ENCODE measurements at regions not wholly inside any gene's neighbourhood (a gene's known extent, or its start where the extent isn't known, plus 50 kb on each side); places are given as distances from the start of the nearest gene placed in this dataset.
"Not testable (repeated sequence)": the region's sequence is repeated elsewhere in the genome, so short reads cannot be mapped to it uniquely, and the experiment has no call there.

- DNase-seq (ENCODE audit: low read depth), result no peak
Observed at GRCh38 chr7:13078105-13078504, 390.7 kb downstream of the ARL4A start.

GRCh38 chr7:13090959-13091358, 403.5 kb downstream of the ARL4A start:
- DNase-seq (ENCODE audit: low read depth), result no peak

GRCh38 chr7:13091974-13092707, 404.7 kb downstream of the ARL4A start:
- no peak for DNase-seq (ENCODE audit: low read depth)

GRCh38 chr7:13092708-13093005, 405.2 kb downstream of the ARL4A start:
- no peak for DNase-seq (ENCODE audit: low read depth)

GRCh38 chr7:13093160-13093559, 405.7 kb downstream of the ARL4A start:
- DNase-seq (ENCODE audit: low read depth), result no peak

- no peak for DNase-seq (ENCODE audit: low read depth)
Observed at GRCh38 chr7:13097499-13097898, 410.1 kb downstream of the ARL4A start.

DNA sequence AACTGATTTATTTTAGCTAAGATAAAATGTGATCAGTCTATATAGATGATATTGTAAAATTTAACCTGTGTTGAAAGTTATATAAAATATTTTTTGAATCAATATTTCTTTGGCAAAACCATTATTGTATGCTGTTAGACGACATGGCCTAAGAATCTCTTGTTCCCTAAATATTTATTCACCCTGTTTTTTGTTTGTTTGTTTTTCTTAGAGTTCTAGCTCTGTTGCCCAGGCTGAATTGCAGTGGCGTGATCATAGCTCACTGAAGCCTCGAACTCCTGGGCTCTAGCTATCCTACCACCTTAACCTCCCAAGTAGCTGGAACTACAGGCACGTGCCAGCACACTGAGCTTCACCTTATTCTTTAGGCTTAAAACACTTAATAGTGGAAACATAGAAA, 410.7 kb downstream of the ARL4A start:
- DNase-seq (ENCODE audit: low read depth), result no peak

DNA sequence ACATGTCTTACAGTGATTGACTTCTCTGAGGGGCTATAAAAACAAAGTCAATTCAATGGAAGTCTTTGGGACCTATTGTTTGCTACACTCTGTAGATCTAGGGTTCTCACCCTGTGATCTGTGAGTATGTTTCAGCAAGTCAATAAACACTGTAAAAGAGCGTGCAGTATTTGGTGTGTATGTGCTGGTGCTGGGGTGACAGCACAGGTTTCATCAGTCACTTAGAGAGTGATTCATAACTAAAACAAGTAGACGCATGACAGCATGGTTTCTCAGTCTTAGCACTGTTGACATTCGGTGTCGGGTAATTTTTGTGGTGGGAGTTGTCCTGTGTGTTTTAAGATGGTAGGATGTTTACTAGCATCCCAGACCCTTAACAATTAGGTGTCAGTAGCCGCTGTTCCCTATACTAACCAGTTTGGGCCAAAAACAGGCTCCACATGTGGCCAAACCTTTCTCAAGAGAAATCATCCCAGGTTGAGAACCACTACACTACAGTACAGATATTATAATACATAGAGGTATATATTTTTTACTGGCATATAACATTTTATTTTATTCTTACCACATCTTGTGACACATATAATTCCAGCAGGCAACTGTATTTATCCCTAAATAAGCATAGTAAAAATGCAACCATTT, 411.8 kb downstream of the ARL4A start:
- peak; percentile 59 for DNase-seq (ENCODE audit: low read depth)

DNA sequence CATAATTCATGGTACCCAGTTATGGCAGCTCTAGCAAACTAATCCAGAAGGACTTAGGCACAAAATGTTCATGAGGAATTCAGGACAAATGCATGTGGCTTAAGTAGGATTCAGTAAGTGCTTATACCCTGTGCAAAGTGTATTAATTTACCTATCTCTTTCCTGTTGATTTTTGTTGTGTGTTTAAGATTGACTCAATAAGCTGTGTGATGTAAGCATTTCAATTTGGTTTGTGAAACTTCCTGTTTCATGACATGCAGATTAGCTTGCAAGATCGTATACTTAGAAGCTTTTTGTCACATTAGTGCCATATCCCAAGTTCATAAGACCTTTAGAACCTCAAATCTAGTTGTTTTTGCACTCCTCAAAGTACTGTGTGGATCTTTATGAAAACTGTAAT, 416.7 kb downstream of the ARL4A start:
- no peak for DNase-seq (ENCODE audit: low read depth)

- no peak for DNase-seq (ENCODE audit: low read depth)
Observed at GRCh38 chr7:13105209-13105608, 417.8 kb downstream of the ARL4A start.

GRCh38 chr7:13106513-13106912, 419.1 kb downstream of the ARL4A start:
- no peak for DNase-seq (ENCODE audit: low read depth)

- DNase-seq (ENCODE audit: low read depth), result no peak
Observed at GRCh38 chr7:13107291-13107690, 419.9 kb downstream of the ARL4A start.

DNA sequence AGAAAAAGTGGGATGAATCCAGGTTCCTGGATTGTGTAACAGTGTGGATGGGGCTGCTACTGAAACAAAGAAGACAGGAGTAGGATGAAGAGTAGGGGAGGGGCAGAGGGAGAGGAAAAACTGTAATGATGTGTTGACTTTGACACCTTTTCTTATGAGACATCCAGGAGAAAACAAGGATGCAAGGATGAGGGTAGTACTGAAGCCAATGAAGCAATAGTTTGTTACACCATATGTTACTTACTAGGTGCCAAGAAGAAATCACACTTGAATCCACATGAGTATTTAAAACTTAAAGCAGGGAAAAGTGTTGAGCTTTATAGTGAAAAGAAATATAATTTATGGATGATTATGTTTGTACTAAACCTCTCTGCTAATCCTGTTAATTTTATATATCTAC, 420.6 kb downstream of the ARL4A start:
- DNase-seq (ENCODE audit: low read depth), result no peak

DNA sequence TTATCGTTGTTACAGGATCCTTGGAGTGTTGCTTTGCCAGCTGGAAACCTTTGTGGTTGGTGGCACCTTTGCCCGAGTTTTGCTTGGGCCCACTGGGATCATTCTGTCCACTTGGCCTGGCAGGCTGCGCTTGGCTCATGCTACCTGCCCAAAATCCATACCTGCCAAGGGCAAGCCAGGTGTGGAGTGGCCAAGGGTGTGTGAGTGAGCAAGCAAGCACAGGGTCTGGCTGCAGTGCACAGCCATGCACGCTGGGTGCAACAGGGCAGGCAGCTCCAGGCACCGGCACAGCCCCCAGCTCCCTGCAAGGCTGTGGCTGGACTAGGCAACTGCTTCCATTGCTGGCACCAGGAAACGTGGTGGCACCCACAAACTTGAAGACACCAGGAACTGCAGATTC, 421.8 kb downstream of the ARL4A start:
- no peak for DNase-seq (ENCODE audit: low read depth)

GRCh38 chr7:13110107-13110506, 422.7 kb downstream of the ARL4A start:
- no peak for DNase-seq (ENCODE audit: low read depth)

- peak; percentile 66 for DNase-seq (ENCODE audit: low read depth)
Observed at GRCh38 chr7:13111230-13111629, 423.8 kb downstream of the ARL4A start.

GRCh38 chr7:13114240-13114639, 426.8 kb downstream of the ARL4A start:
- not testable (repeated sequence) for DNase-seq (ENCODE audit: low read depth)

- no peak for DNase-seq (ENCODE audit: low read depth)
Observed at GRCh38 chr7:13115157-13115772, 427.8 kb downstream of the ARL4A start.

- no peak for DNase-seq (ENCODE audit: low read depth)
Observed at GRCh38 chr7:13115855-13116254, 428.4 kb downstream of the ARL4A start.

GRCh38 chr7:13117103-13117502, 429.7 kb downstream of the ARL4A start:
- DNase-seq (ENCODE audit: low read depth), result no peak

DNA sequence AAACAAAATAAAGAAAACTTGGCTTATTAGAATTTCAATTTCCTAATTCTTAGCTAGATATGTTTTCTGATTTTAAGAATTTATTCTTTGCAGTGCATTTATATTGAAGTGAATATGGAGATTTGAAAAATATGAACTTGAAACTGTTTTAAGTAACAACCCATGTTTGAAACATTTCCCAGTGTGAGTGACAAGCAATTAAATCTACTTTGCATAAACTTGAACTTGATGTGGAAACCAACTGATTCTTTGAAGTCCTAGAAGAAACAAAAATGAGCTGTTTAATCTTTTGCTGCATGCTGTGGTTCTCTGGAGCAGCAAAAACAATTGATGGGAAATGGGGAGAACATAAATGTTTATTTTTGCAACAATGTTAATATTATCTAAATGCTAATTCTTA, 430.2 kb downstream of the ARL4A start:
- DNase-seq (ENCODE audit: low read depth), result no peak

DNA sequence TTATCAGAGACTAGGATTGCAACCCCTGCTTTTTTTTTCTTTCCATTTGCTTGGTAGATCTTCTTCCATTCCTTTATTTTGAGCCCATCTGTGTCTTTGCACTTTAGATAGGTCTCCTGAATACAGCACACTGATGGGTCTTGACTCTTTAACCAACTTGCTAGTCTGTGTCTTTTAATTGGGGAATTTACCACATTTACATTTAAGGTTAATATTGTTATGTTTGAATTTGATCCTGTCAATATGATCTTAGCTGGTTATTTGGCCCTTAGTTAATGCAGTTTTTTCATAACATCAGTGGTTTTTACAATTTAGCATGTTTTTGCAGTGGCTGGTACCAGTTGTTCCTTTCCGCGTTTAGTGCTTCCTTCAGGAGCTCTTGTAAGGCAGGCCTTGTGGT, 437.2 kb downstream of the ARL4A start:
- DNase-seq (ENCODE audit: low read depth), result not testable (repeated sequence)

- no peak for DNase-seq (ENCODE audit: low read depth)
Observed at GRCh38 chr7:13126347-13126746, 438.9 kb downstream of the ARL4A start.
